ENCODE measurements at regions not wholly inside any gene's neighbourhood (a gene's known extent, or its start where the extent isn't known, plus 50 kb on each side); places are given as distances from the start of the nearest gene placed in this dataset.

DNA sequence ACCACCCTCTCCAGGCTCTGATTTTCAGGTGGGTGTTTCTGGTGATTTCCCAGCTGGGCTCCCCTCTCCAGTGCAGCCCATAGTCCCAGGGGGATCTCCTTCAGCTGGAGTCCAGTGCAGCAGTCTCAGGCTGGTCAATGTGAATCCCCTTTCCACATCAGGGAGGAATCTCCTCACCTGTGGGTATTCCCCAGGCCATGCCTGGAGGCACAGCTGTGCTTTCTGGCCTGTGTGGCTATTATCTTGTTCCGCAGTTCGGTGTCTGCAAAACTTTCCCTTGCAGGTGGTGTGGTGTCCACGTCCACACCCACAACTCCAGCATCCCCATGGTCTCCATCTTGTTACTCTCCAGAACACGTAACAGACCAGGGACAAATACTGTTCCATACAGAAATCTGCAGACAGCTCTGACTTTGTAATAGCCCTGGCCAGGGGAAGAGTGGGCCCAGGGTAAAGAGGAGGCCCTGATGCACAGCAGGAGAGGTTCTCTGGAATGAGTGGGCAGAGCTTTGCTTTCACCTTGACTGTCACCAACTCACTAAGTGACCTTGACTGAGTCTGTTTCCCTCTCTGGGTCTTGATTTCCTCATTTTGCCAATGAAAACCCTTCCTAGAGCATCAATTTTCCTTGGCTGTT lies 183.2 kb downstream of the CSNK2A3 start:
- TF ChIP-seq EZH2phosphoT487 (IDR thresholded peaks at IDR 0.05; ENCODE audit: insufficient read depth, low read depth) (no peak), EZH2 (IDR thresholded peaks at IDR 0.05; ENCODE audit: insufficient read depth, poor library complexity, severe bottlenecking) (no peak)

Measured in GM23248 (cell line).